ENCODE measurements at regions not wholly inside any gene's neighbourhood (a gene's known extent, or its start where the extent isn't known, plus 50 kb on each side); places are given as distances from the start of the nearest gene placed in this dataset.

DNA sequence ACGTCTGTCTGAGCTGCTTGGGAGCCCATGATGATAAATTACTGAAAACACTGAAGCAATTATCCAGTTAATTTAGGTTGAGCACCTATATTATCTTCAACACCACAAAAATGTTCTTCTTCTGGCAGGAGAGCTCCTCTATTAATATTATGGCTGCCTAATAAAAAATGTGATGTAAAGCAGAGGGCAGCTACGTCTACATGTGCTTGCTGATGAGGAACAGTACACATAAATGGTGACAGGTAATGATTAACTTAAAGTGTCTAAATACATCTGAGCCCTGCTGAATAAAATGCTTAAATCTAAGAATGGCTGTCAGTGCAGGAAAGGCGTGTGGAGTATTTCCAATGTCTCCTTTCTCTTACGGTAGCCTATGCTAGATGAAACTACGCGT is 131.3 kb upstream of the NR3C1 start:
- H3K4me3 ChIP-seq (replicated peaks; ENCODE audit: insufficient read depth, low read length), result no peak overlapping the region
- DNase-seq (ENCODE audit: low read depth in 1 of 2, low spot score in 1 of 2), result no peak
- no peaks in the 10 kb centered on the region for H3K27me3 ChIP-seq (ENCODE audit: insufficient read depth, poor library complexity, severe bottlenecking)
- no peak overlapping the region for H3K27ac ChIP-seq (replicated peaks)
- TF ChIP-seq, protein P1, sequence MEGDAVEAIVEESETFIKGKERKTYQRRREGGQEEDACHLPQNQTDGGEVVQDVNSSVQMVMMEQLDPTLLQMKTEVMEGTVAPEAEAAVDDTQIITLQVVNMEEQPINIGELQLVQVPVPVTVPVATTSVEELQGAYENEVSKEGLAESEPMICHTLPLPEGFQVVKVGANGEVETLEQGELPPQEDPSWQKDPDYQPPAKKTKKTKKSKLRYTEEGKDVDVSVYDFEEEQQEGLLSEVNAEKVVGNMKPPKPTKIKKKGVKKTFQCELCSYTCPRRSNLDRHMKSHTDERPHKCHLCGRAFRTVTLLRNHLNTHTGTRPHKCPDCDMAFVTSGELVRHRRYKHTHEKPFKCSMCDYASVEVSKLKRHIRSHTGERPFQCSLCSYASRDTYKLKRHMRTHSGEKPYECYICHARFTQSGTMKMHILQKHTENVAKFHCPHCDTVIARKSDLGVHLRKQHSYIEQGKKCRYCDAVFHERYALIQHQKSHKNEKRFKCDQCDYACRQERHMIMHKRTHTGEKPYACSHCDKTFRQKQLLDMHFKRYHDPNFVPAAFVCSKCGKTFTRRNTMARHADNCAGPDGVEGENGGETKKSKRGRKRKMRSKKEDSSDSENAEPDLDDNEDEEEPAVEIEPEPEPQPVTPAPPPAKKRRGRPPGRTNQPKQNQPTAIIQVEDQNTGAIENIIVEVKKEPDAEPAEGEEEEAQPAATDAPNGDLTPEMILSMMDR (IDR thresholded peaks at IDR 0.05; ENCODE audit: insufficient read depth, low read length), result no peak
- no peak for TF ChIP-seq REST (IDR thresholded peaks at IDR 0.05; ENCODE audit: insufficient replicate concordance, low read depth)
- TF ChIP-seq POLR2AphosphoS5 (IDR thresholded peaks at IDR 0.05; ENCODE audit: low read depth), result no peak
- no peak for TF ChIP-seq SPI1 (IDR thresholded peaks at IDR 0.05; ENCODE audit: borderline replicate concordance, low read depth)
- TF ChIP-seq GABPA (IDR thresholded peaks at IDR 0.05; ENCODE audit: low read depth), result no peak

DNA sequence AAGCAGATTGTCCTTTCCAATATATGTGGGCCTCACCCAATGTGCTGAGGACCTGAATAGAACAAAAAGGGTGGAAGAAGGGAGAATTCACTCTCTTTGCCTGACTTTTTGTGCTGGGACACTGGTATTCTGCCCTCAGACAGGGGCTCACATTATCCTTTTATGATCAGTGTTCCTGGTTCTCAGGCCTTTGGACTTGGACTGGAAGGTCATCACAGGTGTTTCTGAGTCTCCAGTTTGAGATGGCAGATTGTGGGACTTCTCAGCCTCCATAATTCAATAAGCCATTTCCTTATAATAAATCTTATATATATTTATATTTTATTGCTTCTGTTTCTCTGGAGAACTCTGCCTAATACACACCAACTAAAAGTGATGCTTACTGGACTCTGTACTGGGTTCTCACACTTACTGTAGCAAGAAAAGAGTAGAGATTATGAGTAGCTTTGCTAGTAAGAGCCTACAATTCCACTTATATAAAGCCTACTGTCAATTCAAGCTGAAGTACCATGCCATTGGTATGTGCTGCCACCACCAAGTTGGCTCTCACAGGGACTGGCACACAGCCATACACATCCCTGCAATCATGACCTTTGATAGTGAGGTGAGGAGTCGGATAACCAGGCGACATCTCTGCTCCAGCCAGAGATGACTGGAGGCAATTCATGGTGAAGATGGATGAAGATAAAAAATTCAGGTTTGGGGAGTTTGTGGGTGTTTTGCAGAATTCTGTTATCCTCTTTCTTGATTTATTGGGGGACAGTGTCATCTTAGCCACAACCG is 130.7 kb upstream of the NR3C1 start:
- TF ChIP-seq, protein P1 (IDR thresholded peaks at IDR 0.05; ENCODE audit: insufficient read depth, low read length), result no peak
- TF ChIP-seq POLR2AphosphoS5 (IDR thresholded peaks at IDR 0.05; ENCODE audit: low read depth) (no peak), REST (IDR thresholded peaks at IDR 0.05; ENCODE audit: insufficient replicate concordance, low read depth) (no peak), SPI1 (IDR thresholded peaks at IDR 0.05; ENCODE audit: borderline replicate concordance, low read depth) (no peak), GABPA (IDR thresholded peaks at IDR 0.05; ENCODE audit: low read depth) (no peak)
- Histone ChIP-seq H3K27me3 (ENCODE audit: insufficient read depth, poor library complexity, severe bottlenecking) (no peaks in the 10 kb centered on the region), H3K4me3 (replicated peaks; ENCODE audit: insufficient read depth, low read length) (no peak overlapping the region), H3K27ac (replicated peaks) (no peak overlapping the region)
- no peak for DNase-seq (ENCODE audit: low read depth in 1 of 2, low spot score in 1 of 2)

DNA sequence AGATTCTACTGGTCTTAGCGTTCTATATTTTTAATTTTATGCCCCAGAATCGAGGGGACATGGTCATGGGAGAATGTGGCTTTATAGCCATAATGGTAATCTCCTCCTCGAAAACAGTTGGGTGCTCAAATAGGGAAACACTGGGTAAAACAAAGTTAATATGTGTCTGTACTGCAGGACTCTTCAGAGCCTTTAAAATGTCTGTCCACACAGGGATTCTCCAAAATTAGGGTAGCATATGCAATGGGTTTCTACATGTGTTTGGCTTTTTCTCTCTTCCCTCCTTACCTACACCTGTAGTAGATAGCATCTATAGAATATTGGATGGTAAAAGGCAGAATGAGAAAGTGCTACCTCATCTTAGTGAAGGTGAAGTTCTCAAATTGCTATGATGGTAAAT is 130.0 kb upstream of the NR3C1 start:
- H3K27ac ChIP-seq (replicated peaks), result no peak overlapping the region
- H3K4me3 ChIP-seq (replicated peaks; ENCODE audit: insufficient read depth, low read length), result no peak overlapping the region
- no peak for DNase-seq (ENCODE audit: low read depth in 1 of 2, low spot score in 1 of 2)
- no peaks in the 10 kb centered on the region for H3K27me3 ChIP-seq (ENCODE audit: insufficient read depth, poor library complexity, severe bottlenecking)
- TF ChIP-seq, protein P1 (IDR thresholded peaks at IDR 0.05; ENCODE audit: insufficient read depth, low read length), result no peak
- no peak for TF ChIP-seq REST (IDR thresholded peaks at IDR 0.05; ENCODE audit: insufficient replicate concordance, low read depth)
- TF ChIP-seq GABPA (IDR thresholded peaks at IDR 0.05; ENCODE audit: low read depth), result no peak
- no peak for TF ChIP-seq SPI1 (IDR thresholded peaks at IDR 0.05; ENCODE audit: borderline replicate concordance, low read depth)

Measured in HL-60 (cell line).